WTC11 (cell line): ENCODE measurements at regions not wholly inside any gene's neighbourhood (a gene's known extent, or its start where the extent isn't known, plus 50 kb on each side); places are given as distances from the start of the nearest gene placed in this dataset.

Experiments used
- CREM ChIP-seq: sonication (generic); formaldehyde crosslinking; IDR thresholded peaks from 2 replicates; pipeline ENCODE4 v1.8.1; 2022; ENCODE audit warnings: mild to moderate bottlenecking, missing genetic modification reagents, moderate library complexity
- CTCF ChIP-seq: fragments of 200-600 bp; IDR thresholded peaks from 2 replicates; pipeline ENCODE4 v1.8.0; 2022; ENCODE audit warnings: antibody characterized with exemption
- GABPB1 ChIP-seq: sonication (generic); formaldehyde crosslinking; IDR thresholded peaks from 2 replicates; pipeline ENCODE4 v1.8.1; 2023; ENCODE audit warnings: mild to moderate bottlenecking, missing genetic modification reagents
- JUN ChIP-seq: sonication (generic); formaldehyde crosslinking; IDR thresholded peaks from 2 replicates; pipeline ENCODE4 v1.8.0; 2023; ENCODE audit warnings: mild to moderate bottlenecking, missing genetic modification reagents
- MAX ChIP-seq: sonication (generic); formaldehyde crosslinking; IDR thresholded peaks from 2 replicates; pipeline ENCODE4 v1.8.0; 2022; ENCODE audit warnings: mild to moderate bottlenecking, missing genetic modification reagents
- RORB ChIP-seq: fragments of 250-450 bp; sonication (Bioruptor Pico); IDR thresholded peaks from 2 replicates; pipeline ENCODE4 v1.9.0; 2021; ENCODE audit warnings: mild to moderate bottlenecking
- ZBTB21 ChIP-seq: sonication (generic); formaldehyde crosslinking; IDR thresholded peaks from 2 replicates; pipeline ENCODE4 v1.8.1; 2023; ENCODE audit warnings: mild to moderate bottlenecking, missing genetic modification reagents, borderline replicate concordance
- ZBTB43 ChIP-seq: sonication (generic); formaldehyde crosslinking; IDR thresholded peaks from 2 replicates; pipeline ENCODE4 v1.8.1; 2023; ENCODE audit warnings: mild to moderate bottlenecking, missing genetic modification reagents
- ZNF219 ChIP-seq: sonication (generic); formaldehyde crosslinking; IDR thresholded peaks from 2 replicates; pipeline ENCODE4 v1.8.0; 2023; ENCODE audit warnings: missing genetic modification reagents, mild to moderate bottlenecking, borderline replicate concordance

- TF ChIP-seq MAX = no peak
- no peak for TF ChIP-seq RORB (CRISPR knock-in tag)
- no peak for TF ChIP-seq ZBTB21
- no peak for TF ChIP-seq ZNF219 (CRISPR knock-in tag)
- no peak for TF ChIP-seq CTCF
- no peak for TF ChIP-seq JUN (CRISPR knock-in tag)
- no peak for TF ChIP-seq CREM (CRISPR knock-in tag)
- TF ChIP-seq ZBTB43 = no peak
- TF ChIP-seq GABPB1 (CRISPR knock-in tag) = no peak
These were observed 118.5 kb upstream of the SLC14A2 start for GRCh38 chr18:45496741-45497140.
